HCT116 (cell line): ENCODE measurements at regions not wholly inside any gene's neighbourhood (a gene's known extent, or its start where the extent isn't known, plus 50 kb on each side); places are given as distances from the start of the nearest gene placed in this dataset.

Source experiments
- ATAC-seq: fragments of 200-7000 bp; cut with Tn5 transposase; 2 replicates; pipeline ENCODE4 v1.9.1; 2020; ENCODE audit warnings: mild to moderate bottlenecking, moderate library complexity
- BruUV-seq: library from RNA; stranded (reverse); fragments of 400-500 nt; replicated peaks from 2 replicates; lab custom pipeline; 2021; lab: Mats Ljungman, UMichigan
- CTCF ChIA-PET: fragments of 300-600 bp; sonication (Branson Sonifier 250); formaldehyde crosslinking; loops from one replicate; lab custom pipeline; 2021; ENCODE audit warnings: antibody characterized with exemption; lab: Charles Lee
- POLR2A ChIA-PET: fragments of 300-600, 350-600 bp; sonication (Branson Sonifier 250); formaldehyde crosslinking; loops from one replicate; lab custom pipeline; 2021; ENCODE audit warnings: antibody characterized with exemption; lab: Charles Lee
- RAD21 ChIA-PET, 2 experiments: fragments of 300-600 bp; sonication (Branson Sonifier 250); formaldehyde crosslinking; loops; one replicate each; lab custom pipeline; 2023; ENCODE audit warnings: low total read pairs in 2 of 2; ENCODE audit not compliant: uncharacterized antibody in 2 of 2, unreplicated experiment in 2 of 2, low non-redundant PET in 1 of 2; lab: Charles Lee
- DNase-seq: peaks from one replicate; pipeline ENCODE4 v3.0.0-alpha.2; 2010; ENCODE audit warnings: low read depth, low spot score
- H2AFZ ChIP-seq: fragments of 200-600 bp; shearing (Covaris generic), sonication (generic); 2 replicates; pipeline ENCODE4 v1.6.1; 2017; ENCODE audit warnings: low read depth, mixed run types, mixed read lengths, antibody characterized with exemption, low read length; ENCODE audit not compliant: poor library complexity, severe bottlenecking
- H3K27ac ChIP-seq: 2 replicates; pipeline ENCODE4 v1.5.1; 2012; ENCODE audit warnings: low read depth, low read length
- H3K27me3 ChIP-seq: fragments of 200-600 bp; sonication (generic); 2 replicates; pipeline ENCODE4 v1.6.1; 2016; ENCODE audit warnings: mixed run types, low read length, mixed read lengths; ENCODE audit not compliant: insufficient read depth
- H3K36me3 ChIP-seq, 2 experiments: fragments of 200-500 bp in 1 of 2; fragments of 200-600 bp in 1 of 2; sonication (Bioruptor generic) in 1 of 2; sonication (generic) in 1 of 2; 2 replicates each; pipeline versions ENCODE4 v1.5.1 to v1.6.1; 2014 to 2016; ENCODE audit warnings: low read length in 2 of 2, inconsistent platforms in 1 of 2, mixed read lengths in 1 of 2, mixed run types in 1 of 2; ENCODE audit not compliant: insufficient read depth in 2 of 2, control insufficient read depth in 1 of 2
- H3K4me1 ChIP-seq, 2 experiments: fragments of 200-600 bp in 1 of 2; sonication (generic) in 1 of 2; 2 replicates each; pipeline versions ENCODE4 v1.5.1 to v1.6.1; 2012 to 2017; ENCODE audit warnings: low read length in 2 of 2, inconsistent platforms in 1 of 2, mild to moderate bottlenecking in 1 of 2, mixed read lengths in 1 of 2, mixed run types in 1 of 2, moderate library complexity in 1 of 2; ENCODE audit not compliant: insufficient read depth in 2 of 2, control insufficient read depth in 1 of 2
- H3K4me2 ChIP-seq: fragments of 200-600 bp; sonication (generic); 2 replicates; pipeline ENCODE4 v1.6.1; 2017; ENCODE audit warnings: mixed run types, low read length, mixed read lengths
- H3K4me3 ChIP-seq, 2 experiments: fragments of 200-600 bp in 1 of 2; sonication (generic) in 1 of 2; replicated peaks in 1 of 2; 2 replicates each; pipeline ENCODE4 v1.5.1; 2011 to 2016; ENCODE audit warnings: low read length in 2 of 2, control low read depth in 1 of 2, low read depth in 1 of 2, mild to moderate bottlenecking in 1 of 2, mixed read lengths in 1 of 2, mixed run types in 1 of 2
- H3K79me2 ChIP-seq: fragments of 200-600 bp; sonication (generic); 2 replicates; pipeline ENCODE4 v1.6.1; 2017; ENCODE audit warnings: mild to moderate bottlenecking, mixed run types, low read length, moderate library complexity, mixed read lengths; ENCODE audit not compliant: insufficient read depth
- H3K9ac ChIP-seq: fragments of 200-600 bp; sonication (generic); 2 replicates; pipeline ENCODE4 v1.6.1; 2016; ENCODE audit warnings: low read length, mixed read lengths
- H3K9me2 ChIP-seq: fragments of 200-600 bp; sonication (generic), shearing (Covaris generic); 2 replicates; pipeline ENCODE4 v1.6.1; 2017; ENCODE audit warnings: mixed run types, mild to moderate bottlenecking, moderate library complexity; ENCODE audit not compliant: insufficient read depth
- H3K9me3 ChIP-seq, 2 experiments: fragments of 200-500 bp in 1 of 2; fragments of 200-600 bp in 1 of 2; sonication (Bioruptor generic) in 1 of 2; sonication (generic) in 1 of 2; 2 replicates each; pipeline ENCODE4 v1.6.1; 2014 to 2017; ENCODE audit warnings: low read length in 2 of 2, mixed read lengths in 2 of 2, inconsistent platforms in 1 of 2, low read depth in 1 of 2, mild to moderate bottlenecking in 1 of 2, mixed run types in 1 of 2, moderate library complexity in 1 of 2; ENCODE audit not compliant: control insufficient read depth in 1 of 2, insufficient read depth in 1 of 2
- H4K20me1 ChIP-seq: fragments of 200-600 bp; sonication (generic), shearing (Covaris generic); 2 replicates; pipeline ENCODE4 v1.6.1; 2017; ENCODE audit warnings: mixed run types, mild to moderate bottlenecking, moderate library complexity; ENCODE audit not compliant: insufficient read depth
- ATF3 ChIP-seq: IDR thresholded peaks from 2 replicates; pipeline ENCODE4 v1.6.1; 2012
- MAX ChIP-seq: IDR thresholded peaks from 2 replicates; pipeline ENCODE4 v1.6.1; 2012
- REST ChIP-seq: IDR thresholded peaks from 2 replicates; pipeline ENCODE4 v1.6.1; 2012; ENCODE audit warnings: low read depth
- SIN3A ChIP-seq: IDR thresholded peaks from 2 replicates; pipeline ENCODE4 v1.6.1; 2012; ENCODE audit warnings: low read depth
- SRF ChIP-seq: IDR thresholded peaks from 2 replicates; pipeline ENCODE4 v1.6.1; 2012; ENCODE audit warnings: low read depth
- ZFX ChIP-seq: fragments of 450-650 bp; IDR thresholded peaks from 2 replicates; pipeline ENCODE4 v1.6.1; 2017
- ZNF274 ChIP-seq: fragments of 200-500 bp; sonication (Bioruptor generic); IDR thresholded peaks from 2 replicates; pipeline ENCODE4 v1.6.1; 2014; ENCODE audit warnings: mild to moderate bottlenecking, low read depth, low read length, inconsistent platforms
- intact Hi-C: fragments of 100-400 bp; cut with micrococcal nuclease; formaldehyde crosslinking; loops from 2 replicates; pipeline ENCODE4 v1.10.0; 2022
- TF ChIP-seq, protein P1 (sequence below), 3 experiments: fragments of 200-600 bp in 1 of 3; sonication (generic) in 1 of 3; IDR thresholded peaks in 2 of 3; conservative IDR thresholded peaks in 1 of 3; 2 replicates each; pipeline ENCODE4 v1.5.1; 2012 to 2017; ENCODE audit warnings: low read depth in 2 of 3, low read length in 2 of 3, antibody characterized with exemption in 1 of 3, borderline replicate concordance in 1 of 3, control low read depth in 1 of 3, mild to moderate bottlenecking in 1 of 3, mixed read lengths in 1 of 3, mixed run types in 1 of 3, moderate library complexity in 1 of 3; ENCODE audit not compliant: insufficient read depth in 1 of 3

- H2AFZ ChIP-seq = no peak overlapping the region
Observed at GRCh38 chr9:73007966-73008672, 55.3 kb upstream of the ALDH1A1 start.

More at GRCh38 chr9:73007966-73008672, 55.3 kb upstream of the ALDH1A1 start:
- ChIA-PET POLR2A (no interaction called here), RAD21 (no interaction called here), CTCF (interaction anchor here (2.9 kb wide), 1 partner anchor 15 kb away, joined by 14 read pairs; no protein-coding TSS in a partner anchor)
- no peaks in the 10 kb centered on the region for H3K9me2 ChIP-seq
- H3K27me3 ChIP-seq = no peaks in the 10 kb centered on the region
- H3K4me3 ChIP-seq = no peak overlapping the region
- BruUV-seq = no TSS peak
- H3K79me2 ChIP-seq = no peaks in the 10 kb centered on the region
- H3K9me3 ChIP-seq = no peaks in the 10 kb centered on the region
- H3K4me1 ChIP-seq = no peaks in the 10 kb centered on the region
- no peaks in the 10 kb centered on the region for H4K20me1 ChIP-seq
- intact Hi-C loops = no loop called here
- ATAC-seq = no peak
- H3K4me2 ChIP-seq = no peak overlapping the region
- DNase-seq = no peak
- no peak overlapping the region for H3K27ac ChIP-seq
- H3K9ac ChIP-seq = no peak overlapping the region
- no peak for TF ChIP-seq REST
- TF ChIP-seq, protein P1, sequence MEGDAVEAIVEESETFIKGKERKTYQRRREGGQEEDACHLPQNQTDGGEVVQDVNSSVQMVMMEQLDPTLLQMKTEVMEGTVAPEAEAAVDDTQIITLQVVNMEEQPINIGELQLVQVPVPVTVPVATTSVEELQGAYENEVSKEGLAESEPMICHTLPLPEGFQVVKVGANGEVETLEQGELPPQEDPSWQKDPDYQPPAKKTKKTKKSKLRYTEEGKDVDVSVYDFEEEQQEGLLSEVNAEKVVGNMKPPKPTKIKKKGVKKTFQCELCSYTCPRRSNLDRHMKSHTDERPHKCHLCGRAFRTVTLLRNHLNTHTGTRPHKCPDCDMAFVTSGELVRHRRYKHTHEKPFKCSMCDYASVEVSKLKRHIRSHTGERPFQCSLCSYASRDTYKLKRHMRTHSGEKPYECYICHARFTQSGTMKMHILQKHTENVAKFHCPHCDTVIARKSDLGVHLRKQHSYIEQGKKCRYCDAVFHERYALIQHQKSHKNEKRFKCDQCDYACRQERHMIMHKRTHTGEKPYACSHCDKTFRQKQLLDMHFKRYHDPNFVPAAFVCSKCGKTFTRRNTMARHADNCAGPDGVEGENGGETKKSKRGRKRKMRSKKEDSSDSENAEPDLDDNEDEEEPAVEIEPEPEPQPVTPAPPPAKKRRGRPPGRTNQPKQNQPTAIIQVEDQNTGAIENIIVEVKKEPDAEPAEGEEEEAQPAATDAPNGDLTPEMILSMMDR (IDR thresholded peaks at IDR 0.05 in 2 of 3, conservative IDR thresholded peaks at IDR 0.05 in 1 of 3; ENCODE audit: borderline replicate concordance in 1 of 3, insufficient read depth in 1 of 3, low read depth in 2 of 3, low read length in 2 of 3) = no peak
- TF ChIP-seq SIN3A = no peak
- no peak for TF ChIP-seq MAX
- no peak for TF ChIP-seq ATF3
- no peak for TF ChIP-seq ZFX
- TF ChIP-seq SRF = no peak
- TF ChIP-seq ZNF274 = no peak
- H3K36me3 ChIP-seq = no peaks in the 10 kb centered on the region
